ENCODE measurements at regions not wholly inside any gene's neighbourhood (a gene's known extent, or its start where the extent isn't known, plus 50 kb on each side); places are given as distances from the start of the nearest gene placed in this dataset.

DNA sequence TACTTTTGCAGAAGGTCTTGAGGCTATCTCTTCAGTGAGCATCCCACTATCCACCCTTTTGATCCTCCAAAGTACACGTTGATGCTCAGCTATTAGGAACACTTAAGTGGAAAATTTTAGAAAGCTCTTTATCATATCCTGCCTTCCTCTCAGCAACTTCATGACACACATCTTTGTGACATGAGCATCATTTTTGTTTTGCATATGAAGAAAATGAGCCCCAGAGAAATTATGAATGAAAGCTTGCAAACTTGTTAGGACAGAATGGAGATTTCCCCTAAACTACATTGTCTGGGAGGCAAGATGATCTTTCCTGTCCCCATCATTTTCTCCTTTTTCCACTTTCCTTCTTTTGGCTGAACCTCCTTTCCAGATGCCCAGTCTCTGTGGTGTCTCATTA lies 239.4 kb upstream of the PIK3R1 start:
- POLR2A ChIA-PET: no interaction called here

More for the DNA sequence above, 239.4 kb upstream of the PIK3R1 start:
- no peak overlapping the region for H3K27ac ChIP-seq (ENCODE audit: insufficient read depth, low read depth, low read length)
- CTCF ChIA-PET: interaction anchor here (1.0 kb wide), 1 partner anchor 13 kb away, joined by 3 read pairs; no protein-coding TSS in a partner anchor
- H3K27me3 ChIP-seq (ENCODE audit: control insufficient read depth in 2 of 2, insufficient read depth in 2 of 2, low read length in 2 of 2): no peaks in the 10 kb centered on the region
- no peaks in the 10 kb centered on the region for H4K20me1 ChIP-seq (replicated peaks; ENCODE audit: control insufficient read depth, extremely low read depth, insufficient read depth, low read length)
- dilution Hi-C loops (cut with MboI; ENCODE audit: extremely low pct_ligation_motif_present, low sequenced_read_pairs) (no loop called here), intact Hi-C loops (cut with micrococcal nuclease) (no loop called here)
- no peak overlapping the region for H2AFZ ChIP-seq (ENCODE audit: low read depth, low read length)
- BruUV-seq (replicated peaks): no TSS peak
- H3K4me2 ChIP-seq (ENCODE audit: insufficient read depth, low read length): no peak overlapping the region
- no peak overlapping the region for H3K9ac ChIP-seq (replicated peaks; ENCODE audit: extremely low read depth, insufficient read depth, low read length)
- no peaks in the 10 kb centered on the region for H3K79me2 ChIP-seq (ENCODE audit: control insufficient read depth, insufficient read depth, low read length)
- no peaks in the 10 kb centered on the region for H3K9me1 ChIP-seq (replicated peaks; ENCODE audit: control insufficient read depth, extremely low read depth, insufficient read depth, low read length)
- H3K9me3 ChIP-seq (replicated peaks; ENCODE audit: control insufficient read depth, insufficient read depth, low read length): no peaks in the 10 kb centered on the region
- no peak for FAIRE-seq
- no peak overlapping the region for H3K4me3 ChIP-seq (replicated peaks in 1 of 3; ENCODE audit: insufficient read depth in 1 of 3, low read depth in 1 of 3, low read length in 3 of 3)
- TF ChIP-seq, protein P1, sequence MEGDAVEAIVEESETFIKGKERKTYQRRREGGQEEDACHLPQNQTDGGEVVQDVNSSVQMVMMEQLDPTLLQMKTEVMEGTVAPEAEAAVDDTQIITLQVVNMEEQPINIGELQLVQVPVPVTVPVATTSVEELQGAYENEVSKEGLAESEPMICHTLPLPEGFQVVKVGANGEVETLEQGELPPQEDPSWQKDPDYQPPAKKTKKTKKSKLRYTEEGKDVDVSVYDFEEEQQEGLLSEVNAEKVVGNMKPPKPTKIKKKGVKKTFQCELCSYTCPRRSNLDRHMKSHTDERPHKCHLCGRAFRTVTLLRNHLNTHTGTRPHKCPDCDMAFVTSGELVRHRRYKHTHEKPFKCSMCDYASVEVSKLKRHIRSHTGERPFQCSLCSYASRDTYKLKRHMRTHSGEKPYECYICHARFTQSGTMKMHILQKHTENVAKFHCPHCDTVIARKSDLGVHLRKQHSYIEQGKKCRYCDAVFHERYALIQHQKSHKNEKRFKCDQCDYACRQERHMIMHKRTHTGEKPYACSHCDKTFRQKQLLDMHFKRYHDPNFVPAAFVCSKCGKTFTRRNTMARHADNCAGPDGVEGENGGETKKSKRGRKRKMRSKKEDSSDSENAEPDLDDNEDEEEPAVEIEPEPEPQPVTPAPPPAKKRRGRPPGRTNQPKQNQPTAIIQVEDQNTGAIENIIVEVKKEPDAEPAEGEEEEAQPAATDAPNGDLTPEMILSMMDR (IDR thresholded peaks at IDR 0.05; ENCODE audit: extremely low read depth in 1 of 2, insufficient read depth in 1 of 2, low read depth in 1 of 2, low read length in 2 of 2): no peak
- TF ChIP-seq POLR2AphosphoS5 (IDR thresholded peaks at IDR 0.05; ENCODE audit: insufficient read depth, low read depth, low read length) (no peak), FOS (IDR thresholded peaks at IDR 0.05; ENCODE audit: borderline replicate concordance, insufficient read depth, low read length) (no peak), MYC (IDR thresholded peaks at IDR 0.05; ENCODE audit: low read depth, low read length) (no peak), EZH2 (IDR thresholded peaks at IDR 0.05; ENCODE audit: borderline replicate concordance, low read depth, low read length, severe bottlenecking) (no peak), GATA2 (IDR thresholded peaks at IDR 0.05; ENCODE audit: insufficient read depth, insufficient read length, low read depth, low read length) (no peak), POLR2A (IDR thresholded peaks at IDR 0.05; ENCODE audit: low read depth, low read length) (no peak), JUN (IDR thresholded peaks at IDR 0.05; ENCODE audit: borderline replicate concordance, insufficient read depth, insufficient read length, low read depth) (no peak)
- TF ChIP-seq, protein P2, sequence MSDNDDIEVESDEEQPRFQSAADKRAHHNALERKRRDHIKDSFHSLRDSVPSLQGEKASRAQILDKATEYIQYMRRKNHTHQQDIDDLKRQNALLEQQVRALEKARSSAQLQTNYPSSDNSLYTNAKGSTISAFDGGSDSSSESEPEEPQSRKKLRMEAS (IDR thresholded peaks at IDR 0.05; ENCODE audit: insufficient read depth, insufficient read length): no peak
- no peak for DNase-seq (ENCODE audit: low read depth, low spot score)
- no peaks in the 10 kb centered on the region for H3K36me3 ChIP-seq (ENCODE audit: control insufficient read depth in 2 of 2, extremely low read depth in 1 of 2, insufficient read depth in 2 of 2, low read length in 2 of 2)
- H3K4me1 ChIP-seq (ENCODE audit: control insufficient read depth, extremely low read depth, insufficient read depth, low read length): no peaks in the 10 kb centered on the region

Data from endothelial cell of umbilical vein (primary cell).